ENCODE measurements at regions not wholly inside any gene's neighbourhood (a gene's known extent, or its start where the extent isn't known, plus 50 kb on each side); places are given as distances from the start of the nearest gene placed in this dataset.

- Histone ChIP-seq H3K4me1 (ENCODE audit: insufficient read depth, low read length) (no peaks in the 10 kb centered on the region), H3K27me3 (ENCODE audit: control insufficient read depth in 1 of 2, insufficient read depth in 2 of 2, low read length in 2 of 2) (no peaks in the 10 kb centered on the region), H3K4me3 (ENCODE audit: low read length) (no peak overlapping the region), H3K27ac (ENCODE audit: low read depth in 1 of 2, low read length in 2 of 2) (no peak overlapping the region), H3K36me3 (ENCODE audit: insufficient read depth, low read length) (no peaks in the 10 kb centered on the region), H3K9me3 (ENCODE audit: control insufficient read depth in 1 of 2, insufficient read depth in 1 of 2, low read length in 2 of 2) (peaks cover 0 to 6% of the 10 kb centered on the region in 2 experiments)
- Mint-ChIP-seq H3K27ac (no peak overlapping the region), H3K4me1 (ENCODE audit: low read depth) (no peaks in the 10 kb centered on the region), H3K9me3 (peaks cover 11% of the 10 kb centered on the region), H3K4me3 (no peak overlapping the region), H3K36me3 (ENCODE audit: low read depth) (no peaks in the 10 kb centered on the region), H3K27me3 (no peaks in the 10 kb centered on the region)
- TF ChIP-seq, protein P1, sequence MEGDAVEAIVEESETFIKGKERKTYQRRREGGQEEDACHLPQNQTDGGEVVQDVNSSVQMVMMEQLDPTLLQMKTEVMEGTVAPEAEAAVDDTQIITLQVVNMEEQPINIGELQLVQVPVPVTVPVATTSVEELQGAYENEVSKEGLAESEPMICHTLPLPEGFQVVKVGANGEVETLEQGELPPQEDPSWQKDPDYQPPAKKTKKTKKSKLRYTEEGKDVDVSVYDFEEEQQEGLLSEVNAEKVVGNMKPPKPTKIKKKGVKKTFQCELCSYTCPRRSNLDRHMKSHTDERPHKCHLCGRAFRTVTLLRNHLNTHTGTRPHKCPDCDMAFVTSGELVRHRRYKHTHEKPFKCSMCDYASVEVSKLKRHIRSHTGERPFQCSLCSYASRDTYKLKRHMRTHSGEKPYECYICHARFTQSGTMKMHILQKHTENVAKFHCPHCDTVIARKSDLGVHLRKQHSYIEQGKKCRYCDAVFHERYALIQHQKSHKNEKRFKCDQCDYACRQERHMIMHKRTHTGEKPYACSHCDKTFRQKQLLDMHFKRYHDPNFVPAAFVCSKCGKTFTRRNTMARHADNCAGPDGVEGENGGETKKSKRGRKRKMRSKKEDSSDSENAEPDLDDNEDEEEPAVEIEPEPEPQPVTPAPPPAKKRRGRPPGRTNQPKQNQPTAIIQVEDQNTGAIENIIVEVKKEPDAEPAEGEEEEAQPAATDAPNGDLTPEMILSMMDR (IDR thresholded peaks at IDR 0.05) = no peak
- intact Hi-C loops (cut with DNase I, micrococcal nuclease) = no loop called here
- DNase-seq (no peak), ATAC-seq (ENCODE audit: poor library complexity) (no peak)
- ChIA-PET CTCF (no interaction called here), POLR2A (no interaction called here)
Measured at GRCh38 chr14:84432676-84433075, 1097.3 kb upstream of the FLRT2 start.

- intact Hi-C loops (cut with DNase I, micrococcal nuclease) = no loop called here
- no peaks in the 10 kb centered on the region for H3K36me3 ChIP-seq (ENCODE audit: insufficient read depth, low read length)
- POLR2A ChIA-PET = no interaction called here
- CTCF ChIA-PET = no interaction called here
- H3K27me3 Mint-ChIP-seq = no peaks in the 10 kb centered on the region
- H3K4me1 Mint-ChIP-seq (ENCODE audit: low read depth) = no peaks in the 10 kb centered on the region
- H3K27me3 ChIP-seq (ENCODE audit: control insufficient read depth in 1 of 2, insufficient read depth in 2 of 2, low read length in 2 of 2) = no peaks in the 10 kb centered on the region
- H3K27ac Mint-ChIP-seq = no peak overlapping the region
- H3K9me3 ChIP-seq (ENCODE audit: control insufficient read depth in 1 of 2, insufficient read depth in 1 of 2, low read length in 2 of 2) = peaks cover 0 to 10% of the 10 kb centered on the region in 2 experiments
- peaks cover 11% of the 10 kb centered on the region for H3K9me3 Mint-ChIP-seq
- TF ChIP-seq, protein P1 (IDR thresholded peaks at IDR 0.05) = no peak
- DNase-seq (no peak), ATAC-seq (ENCODE audit: poor library complexity) (no peak)
- no peak overlapping the region for H3K27ac ChIP-seq (ENCODE audit: low read depth in 1 of 2, low read length in 2 of 2)
- H3K4me3 ChIP-seq (ENCODE audit: low read length) = no peak overlapping the region
- no peak overlapping the region for H3K4me3 Mint-ChIP-seq
- H3K36me3 Mint-ChIP-seq (ENCODE audit: low read depth) = no peaks in the 10 kb centered on the region
- H3K4me1 ChIP-seq (ENCODE audit: insufficient read depth, low read length) = no peaks in the 10 kb centered on the region
Measured at GRCh38 chr14:84433961-84434360, 1096.0 kb upstream of the FLRT2 start.

DNA sequence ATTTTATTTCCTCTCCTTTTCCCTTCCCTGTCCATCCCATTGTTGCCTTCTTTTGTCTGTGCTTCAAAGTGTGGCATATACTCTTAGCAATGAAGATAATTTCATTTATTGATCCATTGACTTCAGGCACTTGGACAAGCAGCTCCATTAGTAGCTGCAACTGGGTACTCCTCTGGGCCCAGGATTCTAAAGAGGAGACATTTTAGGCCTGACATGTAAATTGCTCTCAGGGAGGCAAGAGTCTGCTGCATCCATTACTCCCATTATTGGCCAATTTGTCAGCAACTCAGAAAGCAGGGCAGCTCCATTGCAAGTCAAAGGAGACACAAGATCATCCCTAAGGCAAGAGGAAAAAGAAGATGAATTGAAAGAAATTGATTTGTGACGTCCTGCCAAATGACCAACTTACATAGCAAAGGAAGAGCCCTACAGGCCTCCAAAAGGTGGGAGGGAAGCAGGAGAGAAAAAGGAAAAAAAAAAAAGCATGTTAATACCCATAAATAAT lies 1094.1 kb upstream of the FLRT2 start:
- no peaks in the 10 kb centered on the region for H3K27me3 Mint-ChIP-seq
- no peak overlapping the region for H3K27ac ChIP-seq (ENCODE audit: low read depth in 1 of 2, low read length in 2 of 2)
- no peaks in the 10 kb centered on the region for H3K4me1 ChIP-seq (ENCODE audit: insufficient read depth, low read length)
- DNase-seq (no peak), ATAC-seq (ENCODE audit: poor library complexity) (no peak)
- TF ChIP-seq, protein P1 (IDR thresholded peaks at IDR 0.05) = no peak
- peaks cover 0 to 10% of the 10 kb centered on the region in 2 experiments for H3K9me3 ChIP-seq (ENCODE audit: control insufficient read depth in 1 of 2, insufficient read depth in 1 of 2, low read length in 2 of 2)
- H3K9me3 Mint-ChIP-seq = peaks cover 13% of the 10 kb centered on the region
- ChIA-PET CTCF (no interaction called here), POLR2A (no interaction called here)
- no peak overlapping the region for H3K4me3 Mint-ChIP-seq
- H3K4me3 ChIP-seq (ENCODE audit: low read length) = no peak overlapping the region
- intact Hi-C loops (cut with DNase I, micrococcal nuclease) = no loop called here
- no peaks in the 10 kb centered on the region for H3K36me3 Mint-ChIP-seq (ENCODE audit: low read depth)
- no peaks in the 10 kb centered on the region for H3K36me3 ChIP-seq (ENCODE audit: insufficient read depth, low read length)
- H3K27me3 ChIP-seq (ENCODE audit: control insufficient read depth in 1 of 2, insufficient read depth in 2 of 2, low read length in 2 of 2) = no peaks in the 10 kb centered on the region
- H3K4me1 Mint-ChIP-seq (ENCODE audit: low read depth) = no peaks in the 10 kb centered on the region
- no peak overlapping the region for H3K27ac Mint-ChIP-seq

Data from CD4-positive, alpha-beta T cell (primary cell).